WERI-Rb-1 (cell line): ENCODE measurements at regions not wholly inside any gene's neighbourhood (a gene's known extent, or its start where the extent isn't known, plus 50 kb on each side); places are given as distances from the start of the nearest gene placed in this dataset.
"Not testable (repeated sequence)": the region's sequence is repeated elsewhere in the genome, so short reads cannot be mapped to it uniquely, and the experiment has no call there.

Source experiments
- DNase-seq: peaks from one replicate; pipeline ENCODE4 v3.0.0-alpha.2; 2020
- H3K27ac ChIP-seq: fragments of 250-450 bp; sonication (Bioruptor Pico); 2 replicates; pipeline ENCODE4 v1.5.1; 2020; ENCODE audit warnings: mild to moderate bottlenecking, moderate library complexity
- H3K27me3 ChIP-seq: fragments of 250-450 bp; sonication (Bioruptor Pico); 2 replicates; pipeline ENCODE4 v1.5.1; 2021; ENCODE audit warnings: mild to moderate bottlenecking, low read depth, moderate library complexity; ENCODE audit not compliant: insufficient read depth, severe bottlenecking
- H3K36me3 ChIP-seq: fragments of 250-450 bp; sonication (Bioruptor Pico); 2 replicates; pipeline ENCODE4 v1.5.1; 2020; ENCODE audit warnings: mild to moderate bottlenecking, moderate library complexity
- H3K4me3 ChIP-seq: 2 replicates; pipeline ENCODE4 v1.5.1; 2011; ENCODE audit warnings: low read depth, mild to moderate bottlenecking, control low read depth, low read length
- H3K9me3 ChIP-seq: fragments of 250-450 bp; sonication (Bioruptor Pico); 2 replicates; pipeline ENCODE4 v1.5.1; 2021; ENCODE audit warnings: mild to moderate bottlenecking, moderate library complexity; ENCODE audit not compliant: severe bottlenecking
- CTCF ChIP-seq: IDR thresholded peaks from 2 replicates; pipeline ENCODE4 v1.5.1; 2011; ENCODE audit warnings: low read depth, mild to moderate bottlenecking, control low read depth, inconsistent platforms, low read length

- TF ChIP-seq CTCF: no peak
- H3K36me3 ChIP-seq: no peaks in the 10 kb centered on the region
- no peak overlapping the region for H3K27ac ChIP-seq
- no peaks in the 10 kb centered on the region for H3K27me3 ChIP-seq
- H3K9me3 ChIP-seq: no peaks in the 10 kb centered on the region
- no peak for DNase-seq
- no peak overlapping the region for H3K4me3 ChIP-seq
These were observed 327.7 kb downstream of the TMX3 start for GRCh38 chr18:68387246-68387645.

- H3K4me3 ChIP-seq, DNase-seq, H3K27ac ChIP-seq, H3K27me3 ChIP-seq, H3K36me3 ChIP-seq, H3K9me3 ChIP-seq: not testable (repeated sequence)
These were observed 330.9 kb downstream of the TMX3 start for GRCh38 chr18:68383979-68384378.

- no peak for TF ChIP-seq CTCF
- H3K36me3 ChIP-seq: no peaks in the 10 kb centered on the region
- H3K4me3 ChIP-seq: no peak overlapping the region
- no peaks in the 10 kb centered on the region for H3K9me3 ChIP-seq
- no peak for DNase-seq
- H3K27ac ChIP-seq: no peak overlapping the region
- no peaks in the 10 kb centered on the region for H3K27me3 ChIP-seq
These were observed 338.0 kb downstream of the TMX3 start for GRCh38 chr18:68376926-68377325.

GRCh38 chr18:68362907-68363306 lies 352.0 kb downstream of the TMX3 start:
- TF ChIP-seq CTCF: no peak
- H3K36me3 ChIP-seq: no peaks in the 10 kb centered on the region
- no peaks in the 10 kb centered on the region for H3K9me3 ChIP-seq
- DNase-seq: no peak
- H3K4me3 ChIP-seq: no peak overlapping the region
- no peak overlapping the region for H3K27ac ChIP-seq
- no peaks in the 10 kb centered on the region for H3K27me3 ChIP-seq

DNA sequence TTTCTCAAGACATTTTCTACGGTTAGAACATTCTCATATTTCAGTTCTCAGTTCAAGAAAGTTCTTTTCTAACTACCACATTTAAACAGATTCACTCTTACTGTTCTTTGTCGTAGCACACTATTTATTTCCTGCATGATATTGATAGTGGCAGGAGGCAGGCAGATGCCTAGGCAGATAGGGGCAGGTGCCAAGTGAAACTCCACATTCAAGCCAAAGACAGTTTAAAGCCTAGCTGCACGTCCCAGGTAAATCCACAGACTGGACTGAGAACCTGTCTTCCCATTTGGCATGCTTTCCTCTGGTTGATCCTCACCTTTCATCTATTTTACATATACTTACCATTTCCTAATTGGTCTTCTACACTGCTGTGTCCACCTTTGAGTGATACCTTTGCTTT lies 359.3 kb downstream of the TMX3 start:
- Histone ChIP-seq H3K36me3 (no peaks in the 10 kb centered on the region), H3K4me3 (no peak overlapping the region), H3K9me3 (no peaks in the 10 kb centered on the region)

DNA sequence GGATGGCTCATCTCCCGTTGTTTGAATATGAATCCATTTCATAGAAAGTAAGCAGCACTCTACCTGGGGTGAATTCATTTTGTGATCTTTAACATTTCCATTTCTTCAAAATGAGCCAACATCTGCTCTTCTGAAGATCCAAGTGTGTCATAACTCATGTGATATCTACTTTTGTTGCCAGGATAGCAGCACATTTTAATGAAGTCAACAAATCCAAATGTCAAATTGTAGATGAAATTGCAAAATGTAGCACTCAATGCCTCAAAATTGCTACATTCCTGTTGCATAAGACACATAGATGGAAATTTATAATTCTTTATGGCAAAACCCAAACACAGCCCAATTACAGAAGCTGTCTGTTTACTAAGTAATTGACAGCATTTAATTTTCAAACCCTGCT lies 360.7 kb downstream of the TMX3 start:
- TF ChIP-seq CTCF: no peak
- no peak overlapping the region for H3K27ac ChIP-seq
- H3K27me3 ChIP-seq: no peaks in the 10 kb centered on the region
- H3K4me3 ChIP-seq: no peak overlapping the region
- no peaks in the 10 kb centered on the region for H3K36me3 ChIP-seq
- H3K9me3 ChIP-seq: no peaks in the 10 kb centered on the region
- no peak for DNase-seq

More for the DNA sequence above, 359.3 kb downstream of the TMX3 start:
- H3K27me3 ChIP-seq: no peaks in the 10 kb centered on the region
- H3K27ac ChIP-seq: no peak overlapping the region
- DNase-seq: no peak
- no peak for TF ChIP-seq CTCF
